ENCODE measurements at regions not wholly inside any gene's neighbourhood (a gene's known extent, or its start where the extent isn't known, plus 50 kb on each side); places are given as distances from the start of the nearest gene placed in this dataset.

DNA sequence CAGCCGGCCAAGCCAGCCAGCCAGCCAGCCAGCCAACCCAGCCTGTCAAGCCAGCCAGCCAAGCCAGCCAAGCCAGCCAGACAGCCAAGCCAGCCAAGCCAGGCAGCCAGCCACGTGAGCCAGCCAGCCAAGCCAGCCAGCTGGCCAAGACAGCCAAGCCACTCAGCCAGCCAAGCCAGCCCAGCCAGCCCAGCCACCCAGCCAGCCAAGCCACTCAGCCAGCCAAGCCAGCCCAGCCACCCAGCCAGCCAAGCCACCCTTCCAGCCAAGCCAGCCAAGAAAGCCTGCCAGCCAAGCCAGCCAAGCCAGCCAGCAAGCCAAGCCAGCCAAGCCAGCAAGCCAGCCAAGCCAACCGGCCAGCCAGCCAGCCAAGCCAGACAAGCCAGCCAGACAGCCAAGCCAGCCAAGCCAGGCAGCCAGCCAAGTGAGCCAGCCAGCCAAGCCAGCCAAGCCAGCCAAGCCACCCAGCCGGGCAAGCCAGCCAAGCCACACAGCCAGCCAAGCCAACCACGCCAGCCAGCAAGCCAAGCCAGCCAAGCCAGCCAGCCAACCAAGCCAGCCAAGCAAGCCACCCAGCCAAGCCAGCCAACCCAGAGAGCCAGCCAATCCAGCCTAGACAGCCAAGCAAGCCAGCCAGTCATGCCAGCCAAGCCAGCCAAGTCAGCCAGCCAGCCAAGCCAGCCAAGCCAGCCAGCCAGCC, 199.5 kb downstream of the GOLGA6L6 start:
- TF ChIP-seq, protein P1, sequence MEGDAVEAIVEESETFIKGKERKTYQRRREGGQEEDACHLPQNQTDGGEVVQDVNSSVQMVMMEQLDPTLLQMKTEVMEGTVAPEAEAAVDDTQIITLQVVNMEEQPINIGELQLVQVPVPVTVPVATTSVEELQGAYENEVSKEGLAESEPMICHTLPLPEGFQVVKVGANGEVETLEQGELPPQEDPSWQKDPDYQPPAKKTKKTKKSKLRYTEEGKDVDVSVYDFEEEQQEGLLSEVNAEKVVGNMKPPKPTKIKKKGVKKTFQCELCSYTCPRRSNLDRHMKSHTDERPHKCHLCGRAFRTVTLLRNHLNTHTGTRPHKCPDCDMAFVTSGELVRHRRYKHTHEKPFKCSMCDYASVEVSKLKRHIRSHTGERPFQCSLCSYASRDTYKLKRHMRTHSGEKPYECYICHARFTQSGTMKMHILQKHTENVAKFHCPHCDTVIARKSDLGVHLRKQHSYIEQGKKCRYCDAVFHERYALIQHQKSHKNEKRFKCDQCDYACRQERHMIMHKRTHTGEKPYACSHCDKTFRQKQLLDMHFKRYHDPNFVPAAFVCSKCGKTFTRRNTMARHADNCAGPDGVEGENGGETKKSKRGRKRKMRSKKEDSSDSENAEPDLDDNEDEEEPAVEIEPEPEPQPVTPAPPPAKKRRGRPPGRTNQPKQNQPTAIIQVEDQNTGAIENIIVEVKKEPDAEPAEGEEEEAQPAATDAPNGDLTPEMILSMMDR (IDR thresholded peaks at IDR 0.05) = no peak
- TF ChIP-seq POLR2A (IDR thresholded peaks at IDR 0.05) = peak in 1 of 2 donors; percentile 6
